SK-N-SH (cell line): ENCODE measurements at regions not wholly inside any gene's neighbourhood (a gene's known extent, or its start where the extent isn't known, plus 50 kb on each side); places are given as distances from the start of the nearest gene placed in this dataset.
A peak's percentile ranks its signal among the peaks of the same experiment; 100 is the strongest.

Source experiments
- CTCF ChIA-PET: fragments of 300-600, 350-600 bp; formaldehyde crosslinking; extraction: SDS; loops from one replicate; lab custom pipeline; 2021; lab: Yijun Ruan, JAX
- POLR2A ChIA-PET: fragments of 350-600 bp; sonication (Branson Sonifier 250); formaldehyde crosslinking; extraction: SDS; loops from one replicate; lab custom pipeline; 2020; ENCODE audit warnings: antibody characterized with exemption, inconsistent platforms; lab: Yijun Ruan, JAX
- DNase-seq: peaks from one replicate; pipeline ENCODE4 v3.0.0; 2012
- H2AFZ ChIP-seq: fragments of 200-600 bp; sonication (generic); 2 replicates; pipeline ENCODE4 v1.8.1; 2016; ENCODE audit warnings: antibody characterized with exemption, mild to moderate bottlenecking, low read depth
- H3F3A ChIP-seq: fragments of 200-600 bp; sonication (generic); replicated peaks from 2 replicates; pipeline ENCODE3; 2016; ENCODE audit warnings: antibody characterized with exemption, mild to moderate bottlenecking; ENCODE audit not compliant: insufficient read depth
- H3K27ac ChIP-seq, 2 experiments: fragments of 200-500 bp in 1 of 2; fragments of 200-600 bp in 1 of 2; sonication (Bioruptor generic) in 1 of 2; sonication (generic), shearing (Covaris generic) in 1 of 2; 2 replicates each; pipeline versions ENCODE4 v1.5.1 to v1.6.1; 2014 to 2016; ENCODE audit warnings: low read depth in 2 of 2, inconsistent platforms in 1 of 2, low read length in 1 of 2, mild to moderate bottlenecking in 1 of 2, mixed read lengths in 1 of 2
- H3K27me3 ChIP-seq: fragments of 200-600 bp; sonication (generic), shearing (Covaris generic); 2 replicates; pipeline ENCODE4 v1.6.1; 2016; ENCODE audit warnings: mixed run types; ENCODE audit not compliant: insufficient read depth
- H3K36me3 ChIP-seq, 2 experiments: fragments of 200-500 bp in 1 of 2; fragments of 200-600 bp in 1 of 2; sonication (Bioruptor generic) in 1 of 2; sonication (generic) in 1 of 2; replicated peaks in 1 of 2; 2 replicates each; pipeline versions ENCODE3 to v1.5.1; 2014 to 2016; ENCODE audit warnings: low read length in 1 of 2, mild to moderate bottlenecking in 1 of 2; ENCODE audit not compliant: insufficient read depth in 2 of 2, control insufficient read depth in 1 of 2
- H3K4me1 ChIP-seq, 2 experiments: fragments of 200-500 bp in 1 of 2; fragments of 200-600 bp in 1 of 2; sonication (Bioruptor generic) in 1 of 2; sonication (generic), shearing (Covaris generic) in 1 of 2; 2 replicates each; pipeline versions ENCODE4 v1.5.1 to v1.6.1; 2014 to 2016; ENCODE audit warnings: low read depth in 1 of 2, low read length in 1 of 2, mixed run types in 1 of 2; ENCODE audit not compliant: insufficient read depth in 2 of 2, control insufficient read depth in 1 of 2
- H3K4me2 ChIP-seq: fragments of 200-600 bp; sonication (generic), shearing (Covaris generic); 2 replicates; pipeline ENCODE4 v1.6.1; 2017; ENCODE audit warnings: mixed run types
- H3K4me3 ChIP-seq, 2 experiments: fragments of 200-500 bp in 1 of 2; fragments of 200-600 bp in 1 of 2; sonication (Bioruptor generic) in 1 of 2; sonication (generic), shearing (Covaris generic) in 1 of 2; 2 replicates each; pipeline versions ENCODE4 v1.5.1 to v1.8.1; 2014 to 2016; ENCODE audit warnings: low read depth in 2 of 2, inconsistent platforms in 1 of 2, low read length in 1 of 2, mild to moderate bottlenecking in 1 of 2, mixed read lengths in 1 of 2, moderate library complexity in 1 of 2
- H3K79me2 ChIP-seq: fragments of 200-600 bp; sonication (generic); 2 replicates; pipeline ENCODE4 v1.8.1; 2017; ENCODE audit warnings: mild to moderate bottlenecking; ENCODE audit not compliant: insufficient read depth
- H3K9ac ChIP-seq: fragments of 200-600 bp; sonication (generic); 2 replicates; pipeline ENCODE4 v1.6.1; 2017; ENCODE audit warnings: mixed run types
- H3K9me2 ChIP-seq: fragments of 200-600 bp; sonication (generic); 2 replicates; pipeline ENCODE4 v1.6.1; 2017; ENCODE audit warnings: mixed run types
- H3K9me3 ChIP-seq: fragments of 200-600 bp; sonication (generic); 2 replicates; pipeline ENCODE4 v1.6.1; 2017; ENCODE audit warnings: mixed run types, mild to moderate bottlenecking, moderate library complexity
- H4K20me1 ChIP-seq: fragments of 200-600 bp; sonication (generic); 2 replicates; pipeline ENCODE4 v1.6.1; 2017; ENCODE audit warnings: mild to moderate bottlenecking, mixed run types; ENCODE audit not compliant: insufficient read depth
- CHD2 ChIP-seq: fragments of 150-350 bp; IDR thresholded peaks from 2 replicates; pipeline ENCODE4 v1.6.1; 2018; ENCODE audit warnings: low read length; ENCODE audit not compliant: partially characterized antibody
- ELF1 ChIP-seq: IDR thresholded peaks from 2 replicates; pipeline ENCODE4 v1.4.0; 2012
- EZH2phosphoT487 ChIP-seq: fragments of 200-600 bp; sonication (generic); IDR thresholded peaks from 2 replicates; pipeline ENCODE4 v1.6.1; 2017; ENCODE audit warnings: low read depth, mixed run types, mild to moderate bottlenecking, antibody characterized with exemption, moderate library complexity, borderline replicate concordance
- FOXM1 ChIP-seq: IDR thresholded peaks from 2 replicates; pipeline ENCODE4 v1.4.0; 2012; ENCODE audit warnings: low read depth, mild to moderate bottlenecking
- GABPA ChIP-seq: IDR thresholded peaks from 2 replicates; pipeline ENCODE4 v1.4.0; 2012; ENCODE audit warnings: low read depth, mild to moderate bottlenecking
- GATA2 ChIP-seq: sonication (generic); formaldehyde crosslinking; IDR thresholded peaks from 2 replicates; pipeline ENCODE4 v1.5.0; 2020; ENCODE audit warnings: mild to moderate bottlenecking, missing genetic modification reagents
- JUND ChIP-seq: IDR thresholded peaks from 2 replicates; pipeline ENCODE4 v1.4.0; 2012
- MEF2A ChIP-seq: IDR thresholded peaks from 2 replicates; pipeline ENCODE4 v1.4.0; 2012; ENCODE audit warnings: low read depth, borderline replicate concordance
- MXI1 ChIP-seq: IDR thresholded peaks from 2 replicates; pipeline ENCODE4 v1.6.1; 2012; ENCODE audit warnings: mild to moderate bottlenecking, low read depth, low read length, improper control_type of control experiment
- NFIC ChIP-seq: IDR thresholded peaks from 2 replicates; pipeline ENCODE4 v1.4.0; 2012; ENCODE audit warnings: borderline replicate concordance
- POLR2AphosphoS5 ChIP-seq: IDR thresholded peaks from 2 replicates; pipeline ENCODE4 v1.6.1; 2012; ENCODE audit warnings: low read depth, low read length
- RAD21 ChIP-seq: IDR thresholded peaks from 2 replicates; pipeline ENCODE4 v1.6.1; 2012; ENCODE audit warnings: mild to moderate bottlenecking, low read length
- RCOR1 ChIP-seq: fragments of 150-350 bp; IDR thresholded peaks from 2 replicates; pipeline ENCODE4 v1.6.1; 2017; ENCODE audit warnings: antibody characterized with exemption, low read length
- RXRA ChIP-seq: IDR thresholded peaks from 2 replicates; pipeline ENCODE4 v1.4.0; 2012; ENCODE audit warnings: low read depth, mild to moderate bottlenecking, borderline replicate concordance
- SIN3A ChIP-seq: IDR thresholded peaks from 2 replicates; pipeline ENCODE4 v1.6.1; 2012; ENCODE audit warnings: low read depth, mild to moderate bottlenecking, low read length, moderate library complexity, borderline replicate concordance
- TAF1 ChIP-seq: IDR thresholded peaks from 2 replicates; pipeline ENCODE4 v1.6.1; 2012; ENCODE audit warnings: low read depth, mild to moderate bottlenecking, low read length, moderate library complexity, borderline replicate concordance
- WGBS: methylation state at CpG from one replicate; pipeline ENCODE4 v1.1.6; 2017; ENCODE audit warnings: low lambda C conversion rate; 5-methylcytosine and 5-hydroxymethylcytosine counted together
- TF ChIP-seq, protein P1 (sequence below): IDR thresholded peaks from 2 replicates; pipeline ENCODE4 v1.4.0; 2012; ENCODE audit warnings: low read depth, borderline replicate concordance
- TF ChIP-seq, protein P2 (sequence below): IDR thresholded peaks from 2 replicates; pipeline ENCODE4 v1.4.0; 2012; ENCODE audit warnings: low read depth, borderline replicate concordance

DNA sequence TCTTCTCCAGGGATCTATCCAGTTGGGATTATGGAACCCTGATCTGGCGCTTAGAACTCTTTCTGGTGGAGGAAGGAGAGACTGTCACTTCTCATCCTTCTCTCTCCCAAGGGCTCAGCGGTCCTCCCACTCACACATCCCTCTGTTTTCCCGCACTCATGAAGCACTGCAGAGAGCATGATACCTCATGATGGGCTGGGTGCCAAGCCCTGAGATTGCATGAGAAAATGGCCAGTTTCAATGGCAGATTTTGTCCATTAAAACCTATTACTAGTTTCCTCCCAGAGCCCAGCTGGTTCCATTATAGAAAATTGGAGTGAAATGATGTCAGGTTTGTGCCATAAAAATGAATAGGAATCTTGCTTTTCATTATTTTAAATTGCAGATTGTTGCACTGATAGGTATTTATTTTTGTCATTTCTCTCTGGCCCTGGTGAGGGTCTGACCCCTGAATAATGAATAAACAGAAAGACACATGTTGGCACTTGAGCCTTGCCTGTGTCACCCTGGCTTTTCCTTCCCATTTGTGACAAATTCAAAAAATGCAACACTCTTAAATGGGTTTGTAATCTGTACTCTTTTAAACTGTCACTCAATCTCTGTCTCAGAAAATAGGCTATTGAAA is 1151.1 kb downstream of the TYW1 start (continued):
- TF ChIP-seq GATA2 (peak; percentile 88), ELF1 (no peak), NFIC (peak; percentile 17; the same call in 1 of the 2 replicates), JUND (no peak), MXI1 (peak; percentile 63; the same call in 1 of the 2 replicates), CHD2 (peak; percentile 21), RCOR1 (peak; percentile 96)
- TF ChIP-seq, all 33 proteins: peak for 7

DNA sequence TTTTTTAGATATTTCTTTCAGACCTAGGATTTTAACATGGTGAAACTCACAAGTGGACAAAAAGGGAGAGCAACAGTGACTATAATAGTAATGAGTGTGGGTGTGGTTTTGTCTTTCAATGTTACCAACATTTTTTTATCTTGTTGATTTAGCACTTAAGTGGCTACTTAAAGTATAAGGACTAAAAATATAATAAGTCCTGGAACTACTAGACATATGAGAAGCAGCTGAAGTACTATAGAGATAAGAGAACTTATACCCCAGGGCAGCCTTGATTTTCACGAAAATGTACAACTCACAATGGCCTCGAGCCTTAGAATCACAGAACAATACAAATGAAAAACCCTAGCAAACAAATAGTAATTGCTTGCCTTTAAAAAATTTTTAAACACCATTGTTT is 1151.8 kb downstream of the TYW1 start:
- no peaks in the 10 kb centered on the region for H3K79me2 ChIP-seq
- H3K9me2 ChIP-seq: no peaks in the 10 kb centered on the region
- H3K27ac ChIP-seq: peak overlapping the region in 1 of 2 experiments; percentile 91; a peak in 1 of 4 replicates
- H3K4me3 ChIP-seq: no peak overlapping the region
- TF ChIP-seq EZH2phosphoT487 (no peak), FOXM1 (no peak), TAF1 (no peak), NFIC (no peak), GABPA (no peak), RAD21 (no peak), JUND (no peak), MEF2A (no peak), RXRA (no peak), POLR2AphosphoS5 (no peak), SIN3A (no peak)
- TF ChIP-seq, protein P1, sequence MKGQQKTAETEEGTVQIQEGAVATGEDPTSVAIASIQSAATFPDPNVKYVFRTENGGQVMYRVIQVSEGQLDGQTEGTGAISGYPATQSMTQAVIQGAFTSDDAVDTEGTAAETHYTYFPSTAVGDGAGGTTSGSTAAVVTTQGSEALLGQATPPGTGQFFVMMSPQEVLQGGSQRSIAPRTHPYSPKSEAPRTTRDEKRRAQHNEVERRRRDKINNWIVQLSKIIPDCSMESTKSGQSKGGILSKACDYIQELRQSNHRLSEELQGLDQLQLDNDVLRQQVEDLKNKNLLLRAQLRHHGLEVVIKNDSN: no peak
- TF ChIP-seq, protein P2, sequence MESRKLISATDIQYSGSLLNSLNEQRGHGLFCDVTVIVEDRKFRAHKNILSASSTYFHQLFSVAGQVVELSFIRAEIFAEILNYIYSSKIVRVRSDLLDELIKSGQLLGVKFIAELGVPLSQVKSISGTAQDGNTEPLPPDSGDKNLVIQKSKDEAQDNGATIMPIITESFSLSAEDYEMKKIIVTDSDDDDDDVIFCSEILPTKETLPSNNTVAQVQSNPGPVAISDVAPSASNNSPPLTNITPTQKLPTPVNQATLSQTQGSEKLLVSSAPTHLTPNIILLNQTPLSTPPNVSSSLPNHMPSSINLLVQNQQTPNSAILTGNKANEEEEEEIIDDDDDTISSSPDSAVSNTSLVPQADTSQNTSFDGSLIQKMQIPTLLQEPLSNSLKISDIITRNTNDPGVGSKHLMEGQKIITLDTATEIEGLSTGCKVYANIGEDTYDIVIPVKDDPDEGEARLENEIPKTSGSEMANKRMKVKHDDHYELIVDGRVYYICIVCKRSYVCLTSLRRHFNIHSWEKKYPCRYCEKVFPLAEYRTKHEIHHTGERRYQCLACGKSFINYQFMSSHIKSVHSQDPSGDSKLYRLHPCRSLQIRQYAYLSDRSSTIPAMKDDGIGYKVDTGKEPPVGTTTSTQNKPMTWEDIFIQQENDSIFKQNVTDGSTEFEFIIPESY: no peak
- H3K27me3 ChIP-seq: no peaks in the 10 kb centered on the region
- H3F3A ChIP-seq: no peaks in the 10 kb centered on the region
- no peak overlapping the region for H3K9ac ChIP-seq
- H3K36me3 ChIP-seq: no peaks in the 10 kb centered on the region
- no peaks in the 10 kb centered on the region for H3K9me3 ChIP-seq
- WGBS: 10% methylated on average over 2 of the region's 2 CpGs
- ChIA-PET CTCF (interaction anchor here (1.5 to 2.0 kb wide), 2 partner anchors 14 to 29 kb away, joined by 5 to 7 read pairs; no protein-coding TSS in a partner anchor), POLR2A (no interaction called here)
- DNase-seq: no peak
- H3K4me1 ChIP-seq: peaks cover 0 to 15% of the 10 kb centered on the region in 2 experiments; a peak in 2 of 4 replicates
- H3K4me2 ChIP-seq: no peak overlapping the region
- H4K20me1 ChIP-seq: no peaks in the 10 kb centered on the region
- no peak overlapping the region for H2AFZ ChIP-seq
